ENCODE measurements at regions not wholly inside any gene's neighbourhood (a gene's known extent, or its start where the extent isn't known, plus 50 kb on each side); places are given as distances from the start of the nearest gene placed in this dataset.

DNA sequence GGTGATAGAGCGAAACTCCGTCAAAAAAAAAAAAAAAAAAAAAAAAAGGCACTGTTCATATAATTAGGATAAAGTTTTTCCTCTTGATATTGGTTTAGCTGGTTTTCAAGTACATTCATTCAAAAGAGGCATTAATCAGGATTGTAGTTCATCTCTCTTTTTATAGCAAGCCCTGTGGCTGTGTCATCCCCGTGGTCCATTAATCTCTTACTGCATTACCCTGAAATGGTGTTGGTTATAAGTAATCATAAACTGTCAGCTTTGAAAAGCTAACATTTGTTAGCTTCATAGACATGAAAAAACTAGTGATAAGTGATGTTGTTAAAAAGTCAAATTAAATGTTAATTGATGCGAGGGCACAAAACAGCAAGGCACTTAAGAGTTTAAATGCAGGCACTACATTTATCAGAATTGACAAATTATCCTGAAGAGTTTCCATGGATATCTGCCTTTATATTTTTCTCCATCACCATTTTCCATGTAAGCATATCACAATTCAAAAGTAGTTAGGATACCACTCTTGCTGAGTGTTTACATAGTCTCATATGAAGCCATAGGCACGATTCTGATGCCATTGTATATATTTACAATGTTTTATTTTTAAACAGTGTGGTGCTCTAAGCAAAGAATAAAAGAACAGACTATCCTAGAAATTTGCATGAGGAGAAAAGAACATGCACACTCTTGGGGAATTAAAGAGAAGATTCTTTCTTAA is 193.1 kb downstream of the OTOL1 start:
- no peak for DNase-seq (ENCODE audit: low spot score)
- intact Hi-C loops (cut with micrococcal nuclease; ENCODE audit: unreplicated experiment), result no loop called here
- Histone ChIP-seq H3K4me1 (ENCODE audit: insufficient read depth, low read length, poor library complexity, severe bottlenecking) (no peaks in the 10 kb centered on the region), H3K9me2 (ENCODE audit: insufficient read depth, low read length) (no peaks in the 10 kb centered on the region), H3K4me2 (ENCODE audit: low read length) (no peak overlapping the region), H3K4me3 (ENCODE audit: low read depth, low read length, poor library complexity, severe bottlenecking) (no peak overlapping the region), H3K27ac (ENCODE audit: low read depth, low read length, poor library complexity, severe bottlenecking) (no peak overlapping the region), H3K36me3 (ENCODE audit: insufficient read depth, low read length) (no peaks in the 10 kb centered on the region), H3K79me2 (ENCODE audit: insufficient read depth, low read depth, low read length) (no peaks in the 10 kb centered on the region), H2AFZ (ENCODE audit: low read length) (no peak overlapping the region), H3K9me3 (ENCODE audit: low read length) (no peaks in the 10 kb centered on the region), H4K20me1 (ENCODE audit: insufficient read depth, low read length) (no peaks in the 10 kb centered on the region)
- ChIA-PET POLR2A (no interaction called here), CTCF (ENCODE audit: unreplicated experiment) (no interaction called here)
- no TSS peak for BruUV-seq (replicated peaks)
- TF ChIP-seq EZH2phosphoT487 (IDR thresholded peaks at IDR 0.05; ENCODE audit: borderline replicate concordance, low read depth, low read length), result no peak

DNA sequence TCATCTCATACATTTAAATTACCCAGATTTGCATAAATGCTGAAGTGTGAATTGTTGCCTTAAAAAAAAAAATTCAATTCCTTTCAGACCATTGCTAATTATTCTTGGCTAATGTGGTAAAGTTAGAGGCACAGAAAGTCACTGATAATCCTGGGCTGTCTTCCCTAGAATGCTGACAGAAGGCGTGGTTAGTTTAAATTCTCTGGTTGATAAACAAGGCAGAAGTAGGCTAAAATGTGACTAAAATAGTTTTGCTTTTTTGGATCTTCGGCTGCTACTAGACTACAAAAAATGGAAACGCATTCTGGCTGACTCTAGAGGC is 193.7 kb downstream of the OTOL1 start:
- Histone ChIP-seq H3K9me2 (ENCODE audit: insufficient read depth, low read length) (no peaks in the 10 kb centered on the region), H3K27ac (ENCODE audit: low read depth, low read length, poor library complexity, severe bottlenecking) (no peak overlapping the region), H4K20me1 (ENCODE audit: insufficient read depth, low read length) (no peaks in the 10 kb centered on the region), H2AFZ (ENCODE audit: low read length) (no peak overlapping the region), H3K4me3 (ENCODE audit: low read depth, low read length, poor library complexity, severe bottlenecking) (no peak overlapping the region), H3K4me2 (ENCODE audit: low read length) (no peak overlapping the region), H3K79me2 (ENCODE audit: insufficient read depth, low read depth, low read length) (no peaks in the 10 kb centered on the region), H3K36me3 (ENCODE audit: insufficient read depth, low read length) (no peaks in the 10 kb centered on the region), H3K4me1 (ENCODE audit: insufficient read depth, low read length, poor library complexity, severe bottlenecking) (no peaks in the 10 kb centered on the region), H3K9me3 (ENCODE audit: low read length) (no peaks in the 10 kb centered on the region)
- ChIA-PET POLR2A (no interaction called here), CTCF (ENCODE audit: unreplicated experiment) (no interaction called here)
- no peak for DNase-seq (ENCODE audit: low spot score)
- TF ChIP-seq CTCF (conservative IDR thresholded peaks at IDR 0.05; ENCODE audit: low read length) (no peak), EZH2phosphoT487 (IDR thresholded peaks at IDR 0.05; ENCODE audit: borderline replicate concordance, low read depth, low read length) (no peak)
- BruUV-seq (replicated peaks), result no TSS peak
- intact Hi-C loops (cut with micrococcal nuclease; ENCODE audit: unreplicated experiment), result no loop called here

DNA sequence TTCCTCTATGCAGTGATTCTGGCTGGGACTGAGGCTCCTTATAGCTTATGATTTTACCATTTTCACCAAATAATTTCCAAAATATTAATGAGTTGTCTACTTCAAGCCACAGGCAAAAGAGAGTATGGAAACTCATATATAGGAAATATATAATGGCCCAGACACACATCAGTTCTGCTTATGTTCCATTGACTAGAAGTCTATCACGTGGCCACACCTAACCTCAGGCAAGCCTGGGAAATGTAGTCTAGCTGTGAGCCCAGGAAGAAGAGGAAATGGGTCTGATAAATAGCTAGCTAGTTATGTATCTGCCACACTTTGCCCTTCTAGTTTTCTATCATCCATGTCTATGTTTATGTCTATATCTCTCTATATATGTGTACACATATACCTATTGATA is 195.1 kb downstream of the OTOL1 start:
- H3K4me1 ChIP-seq (ENCODE audit: insufficient read depth, low read length, poor library complexity, severe bottlenecking), result no peaks in the 10 kb centered on the region
- H3K9me2 ChIP-seq (ENCODE audit: insufficient read depth, low read length), result no peaks in the 10 kb centered on the region
- intact Hi-C loops (cut with micrococcal nuclease; ENCODE audit: unreplicated experiment), result no loop called here
- ChIA-PET POLR2A (no interaction called here), CTCF (ENCODE audit: unreplicated experiment) (no interaction called here)
- no peak for TF ChIP-seq EZH2phosphoT487 (IDR thresholded peaks at IDR 0.05; ENCODE audit: borderline replicate concordance, low read depth, low read length)
- no peak for TF ChIP-seq CTCF (conservative IDR thresholded peaks at IDR 0.05; ENCODE audit: low read length)
- H3K4me2 ChIP-seq (ENCODE audit: low read length), result no peak overlapping the region
- no peak overlapping the region for H3K4me3 ChIP-seq (ENCODE audit: low read depth, low read length, poor library complexity, severe bottlenecking)
- no peak for DNase-seq (ENCODE audit: low spot score)
- H3K79me2 ChIP-seq (ENCODE audit: insufficient read depth, low read depth, low read length), result no peaks in the 10 kb centered on the region
- H3K27ac ChIP-seq (ENCODE audit: low read depth, low read length, poor library complexity, severe bottlenecking), result no peak overlapping the region
- no TSS peak for BruUV-seq (replicated peaks)
- H3K9me3 ChIP-seq (ENCODE audit: low read length), result no peaks in the 10 kb centered on the region
- no peak overlapping the region for H2AFZ ChIP-seq (ENCODE audit: low read length)
- no peaks in the 10 kb centered on the region for H4K20me1 ChIP-seq (ENCODE audit: insufficient read depth, low read length)
- no peaks in the 10 kb centered on the region for H3K36me3 ChIP-seq (ENCODE audit: insufficient read depth, low read length)

All from OCI-LY7 (cell line).